ENCODE measurements at regions not wholly inside any gene's neighbourhood (a gene's known extent, or its start where the extent isn't known, plus 50 kb on each side); places are given as distances from the start of the nearest gene placed in this dataset.

- DNase-seq (ENCODE audit: low read depth in 2 of 2) = no peak
Observed at GRCh38 chr7:98464558-98464940, 63.7 kb upstream of the BAIAP2L1 start.

GRCh38 chr7:98463837-98464557, 63.1 kb upstream of the BAIAP2L1 start:
- DNase-seq (ENCODE audit: low read depth in 2 of 2) = no peak

- DNase-seq (ENCODE audit: low read depth in 2 of 2) = no peak
Observed at GRCh38 chr7:98462911-98463633, 62.2 kb upstream of the BAIAP2L1 start.

- DNase-seq (ENCODE audit: low read depth in 2 of 2) = no peak
Observed at GRCh38 chr7:98460902-98461301, 60.0 kb upstream of the BAIAP2L1 start.

- no peak for DNase-seq (ENCODE audit: low read depth in 2 of 2)
Observed at GRCh38 chr7:98459529-98459928, 58.6 kb upstream of the BAIAP2L1 start.

- no peak for DNase-seq (ENCODE audit: low read depth in 2 of 2)
Observed at GRCh38 chr7:98458090-98458875, 57.4 kb upstream of the BAIAP2L1 start.

GRCh38 chr7:98456866-98457265, 56.0 kb upstream of the BAIAP2L1 start:
- no peak for DNase-seq (ENCODE audit: low read depth in 2 of 2)

- DNase-seq (ENCODE audit: low read depth in 2 of 2) = no peak
Observed at GRCh38 chr7:98452791-98453190, 51.9 kb upstream of the BAIAP2L1 start.

Data from stimulated activated CD4-positive, alpha-beta T cell treated with anti-CD3 and anti-CD28 coated beads, Interleukin-1b, Interleukin-23, amount 100 ng/mL, for 1 hour (primary cell).